Cardiac fibroblast (primary cell): ENCODE measurements at regions not wholly inside any gene's neighbourhood (a gene's known extent, or its start where the extent isn't known, plus 50 kb on each side); places are given as distances from the start of the nearest gene placed in this dataset.

Source experiments
- DNase-seq, 2 donors: peaks; one replicate each; pipeline versions ENCODE4 v3.0.0 to v3.0.0-alpha.2; 2010; ENCODE audit warnings: low read depth in 2 of 2
- H3K4me3 ChIP-seq, 2 donors: replicated peaks in 1 of 2; 1 replicate in 1 of 2; 2 replicates in 1 of 2; pipeline ENCODE4 v1.5.1; 2011; ENCODE audit warnings: low read depth in 2 of 2, low read length in 2 of 2, mild to moderate bottlenecking in 2 of 2, moderate library complexity in 1 of 2
- CTCF ChIP-seq: IDR thresholded peaks from one replicate; pipeline ENCODE4 v1.5.1; 2011; ENCODE audit warnings: low read depth, mild to moderate bottlenecking, low read length, inconsistent platforms

GRCh38 chr9:81266674-81267073, 422.7 kb downstream of the TLE1 start:
- no peak for TF ChIP-seq CTCF
- H3K4me3 ChIP-seq, result no peak overlapping the region
- DNase-seq, result peak in 1 of 2 donors; percentile 68

- TF ChIP-seq CTCF, result no peak
- no peak overlapping the region for H3K4me3 ChIP-seq
- peak in 1 of 2 donors; percentile 36 for DNase-seq
Measured at GRCh38 chr9:81266086-81266485, 423.3 kb downstream of the TLE1 start.

GRCh38 chr9:81264516-81264915, 424.8 kb downstream of the TLE1 start:
- TF ChIP-seq CTCF, result no peak
- DNase-seq, result peak; percentile 4 to 80
- H3K4me3 ChIP-seq, result no peak overlapping the region

DNA sequence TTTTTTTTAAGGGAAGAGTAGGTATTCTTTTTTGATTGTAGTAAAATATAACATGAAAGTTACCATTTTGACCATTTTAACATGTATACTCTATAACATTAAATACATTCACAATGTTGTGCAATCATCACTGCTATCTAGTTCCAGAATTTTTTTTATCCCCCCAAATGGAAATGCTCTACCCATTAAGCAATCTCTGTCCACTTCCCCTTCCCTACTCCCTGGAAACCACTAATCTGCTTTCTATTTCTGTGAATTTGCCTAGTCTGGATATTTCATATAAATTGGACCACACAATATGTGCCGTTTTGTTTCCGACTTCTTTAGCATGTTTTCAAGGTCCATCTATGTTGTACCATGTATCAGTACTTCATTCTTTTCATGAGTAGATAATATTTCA, 429.5 kb downstream of the TLE1 start:
- no peak for DNase-seq
- TF ChIP-seq CTCF, result no peak
- H3K4me3 ChIP-seq, result no peak overlapping the region

- TF ChIP-seq CTCF, result no peak
- DNase-seq, result no peak
- no peak overlapping the region for H3K4me3 ChIP-seq
Measured at GRCh38 chr9:81256368-81256767, 433.0 kb downstream of the TLE1 start.

GRCh38 chr9:81250606-81251005, 438.7 kb downstream of the TLE1 start:
- TF ChIP-seq CTCF, result no peak
- no peak overlapping the region for H3K4me3 ChIP-seq
- no peak for DNase-seq

- no peak overlapping the region for H3K4me3 ChIP-seq
- TF ChIP-seq CTCF, result no peak
- DNase-seq, result no peak
Measured at GRCh38 chr9:81250041-81250440, 439.3 kb downstream of the TLE1 start.
